A172 (cell line): ENCODE measurements at regions not wholly inside any gene's neighbourhood (a gene's known extent, or its start where the extent isn't known, plus 50 kb on each side); places are given as distances from the start of the nearest gene placed in this dataset.

Source experiments
- DNase-seq: peaks from one replicate; pipeline ENCODE4 v3.0.0-alpha.2; 2015; ENCODE audit warnings: low spot score

GRCh38 chr2:74735009-74735408 lies 81.0 kb downstream of the SEMA4F start:
- DNase-seq = no peak

- DNase-seq = peak; percentile 48
Measured at GRCh38 chr2:74735564-74735963, 81.5 kb downstream of the SEMA4F start.

GRCh38 chr2:74736589-74736988 lies 82.5 kb downstream of the SEMA4F start:
- DNase-seq = no peak

- no peak for DNase-seq
Measured at GRCh38 chr2:74738586-74738985, 84.5 kb downstream of the SEMA4F start.

GRCh38 chr2:74739129-74739528 lies 85.1 kb downstream of the SEMA4F start:
- DNase-seq = no peak

- DNase-seq = no peak
Measured at GRCh38 chr2:74739733-74740241, 85.7 kb downstream of the SEMA4F start.

GRCh38 chr2:74740395-74740740 lies 86.3 kb downstream of the SEMA4F start:
- no peak for DNase-seq

GRCh38 chr2:74740741-74741431 lies 86.8 kb downstream of the SEMA4F start:
- peak; percentile 98 for DNase-seq

- DNase-seq = no peak
Measured at GRCh38 chr2:74741629-74742028, 87.6 kb downstream of the SEMA4F start.

- DNase-seq = no peak
Measured at GRCh38 chr2:74742471-74742870, 88.4 kb downstream of the SEMA4F start.

- DNase-seq = no peak
Measured at GRCh38 chr2:74743039-74743438, 89.0 kb downstream of the SEMA4F start.

- no peak for DNase-seq
Measured at GRCh38 chr2:74743778-74744177, 89.7 kb downstream of the SEMA4F start.

- DNase-seq = no peak
Measured at GRCh38 chr2:74744731-74745515, 89.0 kb upstream of the HK2 start.

- DNase-seq = no peak
Measured at GRCh38 chr2:74745766-74746165, 88.2 kb upstream of the HK2 start.

GRCh38 chr2:74746480-74746879 lies 87.4 kb upstream of the HK2 start:
- DNase-seq = no peak

- no peak for DNase-seq
Measured at GRCh38 chr2:74747411-74748080, 86.4 kb upstream of the HK2 start.

GRCh38 chr2:74748665-74749064 lies 85.3 kb upstream of the HK2 start:
- DNase-seq = no peak

GRCh38 chr2:74749432-74749831 lies 84.5 kb upstream of the HK2 start:
- no peak for DNase-seq

GRCh38 chr2:74751981-74752851 lies 81.7 kb upstream of the HK2 start:
- no peak for DNase-seq

- DNase-seq = peak; percentile 27
Measured at GRCh38 chr2:74755386-74755785, 78.5 kb upstream of the HK2 start.

GRCh38 chr2:74756356-74756890 lies 77.5 kb upstream of the HK2 start:
- no peak for DNase-seq
